ENCODE measurements at regions not wholly inside any gene's neighbourhood (a gene's known extent, or its start where the extent isn't known, plus 50 kb on each side); places are given as distances from the start of the nearest gene placed in this dataset.
"Not testable (repeated sequence)": the region's sequence is repeated elsewhere in the genome, so short reads cannot be mapped to it uniquely, and the experiment has no call there.

- no peak for DNase-seq
Measured at GRCh38 chr6:27804851-27805250, 107.3 kb downstream of the OR2B2 start.

DNA sequence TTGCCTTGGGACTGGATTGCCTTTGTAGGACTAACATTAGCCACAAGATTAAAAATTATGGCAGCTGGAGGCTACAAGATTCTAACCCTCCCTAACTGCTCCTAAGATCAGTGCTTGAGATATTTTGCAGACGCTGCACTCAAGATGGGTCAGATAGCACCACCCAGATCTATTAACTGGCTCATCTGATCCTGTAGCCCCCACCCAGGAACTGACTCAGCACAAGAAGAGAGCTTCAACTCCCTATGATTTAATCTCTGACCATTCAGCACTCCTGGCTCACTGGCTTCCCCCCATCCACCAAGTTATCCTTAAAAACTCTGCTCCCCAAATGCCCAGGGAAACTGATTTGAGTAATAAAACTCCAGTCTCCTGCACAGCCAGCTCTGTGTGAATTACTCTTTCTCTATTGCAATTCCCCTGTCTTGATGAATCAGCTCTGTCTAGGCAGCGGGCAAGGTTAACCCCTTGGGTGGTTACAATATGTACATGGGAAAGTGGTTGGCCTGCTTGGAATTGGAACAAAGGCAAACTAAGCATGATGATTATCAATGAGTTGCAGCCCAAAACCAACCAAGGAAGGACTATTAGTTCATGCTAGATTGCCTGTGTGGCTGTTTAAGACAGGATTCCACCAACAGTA, 111.3 kb downstream of the OR2B2 start:
- DNase-seq, result no peak

DNA sequence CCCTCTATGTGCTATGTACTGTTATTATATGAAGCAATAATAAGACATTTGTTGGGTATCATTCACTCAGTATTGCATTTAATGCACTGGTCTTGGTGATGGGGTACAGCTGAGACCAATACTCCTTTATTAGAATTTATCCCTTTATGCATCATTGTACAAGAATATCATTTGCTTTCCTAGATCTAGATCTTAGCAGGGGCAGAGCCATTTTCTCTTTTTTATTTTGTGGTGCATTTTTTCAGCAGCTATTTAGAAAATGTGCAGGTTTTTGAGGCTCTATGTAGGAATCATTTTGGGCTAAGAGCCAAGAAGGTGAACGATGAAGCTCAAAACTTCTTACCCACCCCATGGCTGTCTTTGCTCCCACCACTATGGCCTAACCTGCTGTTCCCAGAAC, 114.2 kb downstream of the OR2B2 start:
- no peak for DNase-seq

DNA sequence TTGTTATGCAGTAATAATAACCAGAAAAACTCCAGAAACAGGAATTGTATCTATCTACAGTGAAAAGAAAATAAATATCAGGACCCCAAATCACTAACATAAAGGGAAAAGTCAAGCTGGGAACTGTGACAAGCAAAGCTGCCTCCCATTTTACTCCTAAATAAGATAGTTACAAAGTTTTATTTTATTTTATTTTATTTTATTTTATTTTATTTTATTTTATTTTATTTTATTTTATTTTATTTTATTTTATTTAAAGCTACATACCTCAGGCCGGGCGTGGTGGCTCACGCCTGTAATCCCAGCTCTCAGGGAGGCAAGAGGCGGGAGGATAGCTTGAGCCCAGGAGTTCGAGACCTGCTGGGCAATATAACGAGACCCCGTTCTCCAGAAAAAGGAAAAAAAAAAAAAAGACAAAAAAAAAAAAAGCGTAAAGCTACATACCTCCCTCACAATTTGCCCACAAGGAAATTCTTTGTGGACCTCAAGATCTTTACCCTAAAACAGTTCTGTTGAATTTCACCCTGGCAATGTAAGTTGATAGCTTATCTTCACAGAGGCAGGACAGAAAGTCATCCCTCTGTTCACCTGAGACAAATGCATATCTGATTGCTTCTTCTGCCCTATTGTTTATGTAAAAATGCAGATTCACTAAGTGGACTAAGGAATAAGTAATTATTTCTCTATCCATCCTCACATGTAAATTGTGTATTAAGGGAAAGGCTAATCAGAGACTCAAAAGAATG, 115.3 kb downstream of the OR2B2 start:
- DNase-seq, result not testable (repeated sequence)

DNA sequence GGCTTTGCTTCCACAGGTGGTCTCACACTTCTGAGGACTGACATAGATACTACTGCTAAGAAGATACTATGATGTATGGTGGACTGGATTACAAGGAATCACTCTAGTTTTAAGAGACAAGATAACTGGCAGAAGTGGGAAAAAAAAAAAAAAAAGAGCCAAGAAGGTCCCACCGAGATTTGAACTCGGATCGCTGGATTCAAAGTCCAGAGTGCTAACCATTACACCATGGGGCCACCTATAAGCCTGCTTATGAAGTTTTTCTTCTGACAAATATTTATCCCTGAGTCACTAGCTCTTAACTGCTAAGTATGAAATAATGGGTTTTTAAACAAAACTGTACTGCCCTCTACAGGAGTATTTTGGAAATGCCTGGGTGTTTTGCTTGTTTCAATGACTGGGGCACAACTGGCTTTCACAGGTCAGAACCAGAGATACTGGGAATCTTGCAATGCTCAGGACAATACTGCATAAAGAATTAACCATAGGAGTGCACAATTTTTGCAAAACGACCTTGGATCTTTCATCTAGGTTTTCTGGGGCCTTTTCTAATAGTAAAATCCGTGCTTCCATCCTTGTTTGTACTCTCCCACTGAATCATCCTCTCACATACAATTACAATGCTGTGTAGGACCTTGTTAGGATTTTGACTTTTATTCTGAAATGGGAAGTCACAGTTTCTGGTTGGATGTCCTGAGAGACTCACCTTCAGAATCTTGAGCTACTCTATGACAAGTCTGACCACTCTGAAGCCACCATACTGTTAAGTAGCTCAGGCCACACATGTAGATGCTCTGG, 116.3 kb downstream of the OR2B2 start:
- peak; percentile 93 to 94 for DNase-seq

DNA sequence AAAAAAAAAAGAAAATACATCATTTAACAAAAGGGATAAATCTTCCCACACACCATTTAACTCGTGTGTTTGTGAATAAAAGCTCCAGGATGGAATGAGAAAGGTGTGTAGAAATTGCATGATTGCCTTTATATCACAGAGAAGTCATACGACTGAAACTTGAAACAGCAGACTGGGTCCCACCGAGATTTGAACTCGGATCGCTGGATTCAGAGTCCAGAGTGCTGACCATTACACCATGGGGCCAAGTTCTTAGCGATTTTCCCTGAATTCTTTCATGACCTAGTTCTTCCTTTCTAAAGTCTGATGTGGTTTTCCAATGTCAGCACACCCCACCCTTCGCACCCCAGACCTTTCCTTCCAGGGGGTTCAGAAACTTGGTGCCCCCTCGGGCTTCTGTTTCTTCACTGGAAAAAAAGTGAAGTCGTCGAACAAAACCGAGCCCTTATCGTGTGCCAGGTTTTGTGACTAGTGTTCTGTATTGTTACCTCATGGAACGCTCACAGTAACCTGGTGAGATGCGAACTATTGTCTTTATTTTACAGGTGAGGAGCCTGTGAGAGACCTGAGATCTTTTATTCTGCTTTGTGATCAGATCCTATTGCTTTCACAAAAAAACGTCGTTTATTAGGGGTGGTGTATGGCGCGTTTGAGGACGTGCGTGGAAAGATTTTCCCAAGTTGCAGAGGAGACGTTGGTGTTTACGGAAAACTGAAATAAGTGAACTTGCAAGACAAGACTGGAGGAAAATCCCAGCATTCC, 120.8 kb downstream of the OR2B2 start:
- DNase-seq, result peak; percentile 67 to 85

DNA sequence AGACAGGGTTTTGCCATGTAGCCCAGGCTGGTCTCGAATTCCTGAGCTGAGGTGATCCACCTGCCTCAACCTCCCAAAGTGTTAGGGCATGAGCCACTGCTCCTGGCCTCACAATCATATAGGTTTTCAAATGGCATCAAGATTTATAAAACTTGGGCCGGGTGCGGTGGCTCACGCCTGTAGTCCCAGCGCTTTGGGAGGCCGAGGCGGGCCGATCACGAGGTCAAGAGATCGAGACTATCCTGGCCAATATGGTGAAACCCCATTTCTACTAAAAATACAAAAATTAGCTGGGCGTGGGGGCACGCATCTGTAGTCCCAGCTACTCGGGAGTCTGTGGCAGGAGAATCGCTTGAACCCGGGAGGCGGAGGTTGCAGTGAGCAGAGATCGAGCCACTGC, 123.8 kb downstream of the OR2B2 start:
- not testable (repeated sequence) for DNase-seq

DNA sequence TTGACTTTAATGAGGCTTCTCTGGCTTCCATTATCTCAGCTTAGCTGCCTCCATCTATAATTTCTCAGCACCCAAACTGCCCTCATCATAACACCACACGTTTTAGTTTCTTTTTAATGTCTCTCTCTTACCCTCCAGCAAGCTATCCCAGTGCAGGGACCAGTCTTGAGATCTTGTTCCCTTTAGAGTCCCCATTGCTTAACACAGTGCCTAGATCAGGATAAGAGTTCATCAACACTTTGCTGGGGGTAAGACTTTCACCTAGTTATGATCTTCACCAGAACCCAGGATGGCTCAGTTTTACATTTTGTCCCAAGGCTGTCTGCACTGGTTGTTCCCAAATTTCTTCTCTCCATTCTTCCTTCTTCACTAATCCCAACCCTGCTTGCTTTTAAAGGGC, 126.1 kb downstream of the OR2B2 start:
- no peak for DNase-seq

DNA sequence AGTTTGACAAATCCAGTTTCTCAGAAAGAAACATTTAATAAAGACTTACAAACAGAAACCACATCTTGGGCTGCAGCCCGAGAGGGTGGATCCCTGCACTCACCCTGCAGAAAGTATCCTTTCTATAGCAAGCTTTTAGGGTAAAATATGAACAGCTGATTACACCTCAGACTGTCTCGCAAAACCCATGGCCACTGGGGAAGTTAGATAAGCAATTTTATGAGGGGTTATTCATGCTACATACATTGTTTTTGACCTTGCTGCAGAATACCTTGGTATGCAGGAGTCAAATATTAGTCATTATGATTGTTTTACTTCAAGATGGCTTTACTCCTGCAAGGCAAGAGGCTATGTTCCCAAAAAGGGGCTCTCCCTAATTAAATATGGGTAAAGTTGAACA, 126.9 kb downstream of the OR2B2 start:
- no peak for DNase-seq

DNA sequence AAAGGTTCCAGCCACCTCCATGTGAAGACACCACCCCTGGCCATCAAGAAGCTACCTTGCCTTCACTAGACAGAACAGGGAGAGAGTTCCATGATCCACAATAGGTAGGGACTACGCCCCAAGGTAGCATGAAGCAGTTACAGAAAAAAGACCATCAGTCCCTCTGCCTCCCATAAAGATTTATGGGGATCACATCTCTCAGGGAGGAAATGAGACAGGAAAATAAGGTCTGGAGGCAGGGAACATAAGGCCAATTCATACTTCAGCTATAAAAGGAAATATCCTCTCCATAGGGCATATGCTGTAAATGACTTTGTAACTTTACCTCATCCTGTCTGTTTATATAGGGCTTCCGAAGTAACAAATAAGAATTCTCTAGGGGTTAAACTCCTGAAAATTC, 129.4 kb downstream of the OR2B2 start:
- no peak for DNase-seq

DNA sequence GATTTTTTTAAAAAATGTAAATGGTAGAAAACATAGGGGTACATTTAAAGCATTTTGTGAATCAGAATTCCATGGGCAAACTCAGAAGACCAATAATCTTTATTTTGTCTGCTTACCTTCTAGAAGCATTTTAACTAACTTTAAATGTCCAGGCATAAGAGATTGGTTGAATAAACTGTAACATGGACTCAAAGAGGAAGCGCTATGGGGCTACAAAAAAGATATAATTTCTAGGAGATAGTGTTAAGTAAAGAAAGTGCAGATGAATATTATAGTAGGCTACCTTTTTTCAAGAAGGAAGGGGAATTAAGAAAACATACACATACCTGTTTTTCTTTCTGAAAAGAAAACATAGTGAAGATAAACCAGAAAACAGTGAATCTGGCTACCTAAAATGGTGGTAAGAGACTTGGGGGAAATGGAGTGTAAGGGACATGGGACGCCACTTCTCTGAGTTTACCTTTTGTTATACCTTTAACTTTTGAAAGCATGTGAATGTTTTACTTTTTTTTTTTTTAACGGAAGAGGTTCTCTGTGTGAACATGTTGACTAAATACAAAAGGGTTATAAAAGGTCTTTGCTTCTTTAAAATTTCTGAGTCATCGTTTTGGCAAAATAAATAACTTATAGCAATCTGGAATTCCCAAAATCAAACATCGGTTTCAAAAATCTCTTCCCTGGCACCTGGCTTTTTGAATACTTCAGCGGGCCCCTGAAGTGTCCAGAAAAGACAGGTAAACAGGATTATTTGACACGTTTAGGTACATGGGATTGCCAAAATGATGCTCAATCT, 133.4 kb downstream of the OR2B2 start:
- DNase-seq, result no peak

DNA sequence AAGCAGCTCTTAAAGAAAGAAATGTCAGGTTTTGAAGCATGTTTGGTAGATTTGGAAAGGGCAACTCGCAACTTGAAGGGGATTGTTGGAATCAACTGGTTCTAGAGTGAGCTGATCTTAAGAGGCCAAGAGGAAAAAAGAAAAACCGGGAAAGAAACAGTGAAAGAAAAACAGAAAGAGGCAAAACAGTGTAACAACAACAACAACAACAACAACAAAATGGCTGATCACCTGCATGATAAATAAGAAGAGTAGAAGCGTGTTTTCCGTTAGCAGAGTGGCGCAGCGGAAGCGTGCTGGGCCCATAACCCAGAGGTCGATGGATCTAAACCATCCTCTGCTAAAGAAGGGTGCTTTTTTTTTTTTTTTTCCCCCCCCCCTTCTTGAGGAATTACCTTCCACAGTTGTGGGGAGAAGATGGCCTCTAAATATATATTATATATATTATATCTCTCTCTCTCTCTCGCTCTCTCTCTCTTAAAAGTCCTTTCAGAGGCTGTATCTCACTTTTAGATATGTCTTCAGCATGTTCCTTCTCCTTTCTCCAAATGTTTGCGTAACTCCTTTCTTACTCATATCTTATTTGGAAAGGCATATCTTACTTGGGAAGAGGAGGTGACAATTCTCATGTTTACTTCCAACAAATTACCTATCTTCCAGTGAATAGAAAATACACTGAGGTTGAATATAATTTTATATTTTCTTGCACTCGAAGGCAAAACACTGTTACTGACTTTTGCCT, 134.4 kb downstream of the OR2B2 start:
- DNase-seq, result no peak

GRCh38 chr6:27777126-27777525, 135.1 kb downstream of the OR2B2 start:
- DNase-seq, result no peak

- DNase-seq, result no peak
Measured at GRCh38 chr6:27776504-27776903, 135.7 kb downstream of the OR2B2 start.

- no peak for DNase-seq
Measured at GRCh38 chr6:27775796-27776184, 136.4 kb downstream of the OR2B2 start.

DNA sequence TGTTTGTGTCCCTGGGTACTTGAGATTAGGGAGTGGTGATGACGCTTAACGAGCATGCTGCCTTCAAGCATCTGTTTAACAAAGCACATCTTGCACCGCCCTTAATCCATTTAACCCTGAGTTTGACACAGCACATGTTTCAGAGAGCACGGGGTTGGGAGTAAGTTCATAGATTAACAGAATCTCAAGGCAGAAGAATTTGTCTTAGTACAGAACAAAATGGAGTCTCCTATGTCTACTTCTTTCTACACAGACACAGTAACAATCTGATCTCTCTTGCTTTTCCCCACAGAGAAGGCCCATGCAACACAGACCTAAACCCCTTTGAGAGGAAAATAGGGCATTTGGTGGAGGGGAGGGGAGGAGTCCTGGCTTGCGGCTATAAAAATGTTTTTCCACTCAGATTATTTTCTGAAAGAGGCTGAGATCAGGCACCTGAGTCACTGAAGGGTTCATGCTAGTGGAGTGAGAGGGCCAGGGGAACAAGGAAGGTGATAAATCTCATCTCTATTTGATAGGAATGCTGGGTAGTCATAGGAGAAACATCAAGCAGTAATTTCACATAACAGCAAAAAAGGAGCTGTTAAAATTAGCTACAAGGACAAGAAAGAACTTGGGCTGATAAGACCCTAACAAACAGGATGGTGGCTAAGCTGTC, 136.9 kb downstream of the OR2B2 start:
- DNase-seq, result not testable (repeated sequence)

GRCh38 chr6:27774264-27774600, 138.0 kb downstream of the OR2B2 start:
- DNase-seq, result not testable (repeated sequence)

DNA sequence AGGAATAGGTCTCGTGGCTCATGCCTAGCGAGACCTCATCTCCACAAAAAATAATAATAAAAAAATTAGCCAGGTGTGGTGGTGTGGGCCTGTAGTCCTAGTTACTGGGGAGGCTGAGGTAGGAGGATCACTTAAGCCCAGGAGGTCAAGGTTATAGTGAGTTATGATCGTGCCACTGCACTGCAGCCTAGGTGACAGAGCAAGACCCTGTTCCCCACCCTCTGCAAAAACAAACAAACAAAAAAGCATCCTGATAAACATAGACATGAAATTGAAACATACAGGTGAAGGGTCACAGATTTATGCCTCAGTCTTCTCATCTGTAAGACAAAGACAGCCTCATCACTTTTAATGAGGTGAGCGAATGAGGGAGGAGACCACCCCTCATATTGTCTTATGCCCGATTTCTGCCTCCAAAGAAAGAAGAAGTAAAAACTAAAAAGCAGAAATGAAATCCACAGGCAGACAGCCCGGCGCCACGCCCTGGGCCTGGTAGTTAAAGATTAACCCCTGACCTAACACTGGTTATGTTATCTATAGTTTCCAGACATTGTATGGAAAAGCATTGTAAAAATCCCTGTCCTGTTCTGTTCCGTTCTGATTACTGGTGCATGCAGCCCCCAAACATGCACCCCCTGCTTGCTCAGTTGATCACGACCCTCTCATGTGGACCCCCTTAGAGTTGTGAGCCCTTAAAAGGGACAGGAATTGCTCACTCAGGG, 138.5 kb downstream of the OR2B2 start:
- DNase-seq, result not testable (repeated sequence)

- DNase-seq, result peak; percentile 55 to 84
Measured at GRCh38 chr6:27772261-27773001, 139.8 kb downstream of the OR2B2 start.

GRCh38 chr6:27771235-27771634, 141.0 kb downstream of the OR2B2 start:
- no peak for DNase-seq

Data from NCI-H446 (cell line).